ENCODE measurements at regions not wholly inside any gene's neighbourhood (a gene's known extent, or its start where the extent isn't known, plus 50 kb on each side); places are given as distances from the start of the nearest gene placed in this dataset.

DNA sequence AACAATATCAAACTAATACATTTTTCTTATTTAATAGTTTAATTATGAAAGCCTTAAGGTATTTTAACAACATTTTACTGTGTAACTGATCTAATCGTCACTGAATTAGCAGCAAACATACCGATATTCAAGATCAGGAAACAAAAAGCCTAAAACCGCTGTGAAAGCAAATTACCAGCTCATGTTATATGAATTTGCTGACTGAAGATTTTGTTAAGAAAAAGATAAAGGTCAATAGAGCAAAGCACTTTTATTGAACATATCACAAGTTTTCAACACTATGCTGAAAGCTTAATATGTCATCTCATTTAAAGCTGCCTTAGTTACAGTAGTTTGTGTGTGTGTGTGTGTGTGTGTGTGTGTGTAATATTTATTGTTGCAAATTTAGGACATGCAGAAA lies 1634.9 kb upstream of the NUDT12 start:
- TF ChIP-seq, protein P1, sequence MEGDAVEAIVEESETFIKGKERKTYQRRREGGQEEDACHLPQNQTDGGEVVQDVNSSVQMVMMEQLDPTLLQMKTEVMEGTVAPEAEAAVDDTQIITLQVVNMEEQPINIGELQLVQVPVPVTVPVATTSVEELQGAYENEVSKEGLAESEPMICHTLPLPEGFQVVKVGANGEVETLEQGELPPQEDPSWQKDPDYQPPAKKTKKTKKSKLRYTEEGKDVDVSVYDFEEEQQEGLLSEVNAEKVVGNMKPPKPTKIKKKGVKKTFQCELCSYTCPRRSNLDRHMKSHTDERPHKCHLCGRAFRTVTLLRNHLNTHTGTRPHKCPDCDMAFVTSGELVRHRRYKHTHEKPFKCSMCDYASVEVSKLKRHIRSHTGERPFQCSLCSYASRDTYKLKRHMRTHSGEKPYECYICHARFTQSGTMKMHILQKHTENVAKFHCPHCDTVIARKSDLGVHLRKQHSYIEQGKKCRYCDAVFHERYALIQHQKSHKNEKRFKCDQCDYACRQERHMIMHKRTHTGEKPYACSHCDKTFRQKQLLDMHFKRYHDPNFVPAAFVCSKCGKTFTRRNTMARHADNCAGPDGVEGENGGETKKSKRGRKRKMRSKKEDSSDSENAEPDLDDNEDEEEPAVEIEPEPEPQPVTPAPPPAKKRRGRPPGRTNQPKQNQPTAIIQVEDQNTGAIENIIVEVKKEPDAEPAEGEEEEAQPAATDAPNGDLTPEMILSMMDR (IDR thresholded peaks at IDR 0.05; ENCODE audit: insufficient read depth, low read depth, low read length): no peak
- TF ChIP-seq EZH2 (IDR thresholded peaks at IDR 0.05; ENCODE audit: insufficient read depth, low read length): no peak

Data from astrocyte (in vitro differentiated cells and primary cell).